B cell (primary cell): ENCODE measurements at regions not wholly inside any gene's neighbourhood (a gene's known extent, or its start where the extent isn't known, plus 50 kb on each side); places are given as distances from the start of the nearest gene placed in this dataset.

Source experiments
- ATAC-seq: fragments of 200-7000 bp; cut with Tn5 transposase; one replicate; pipeline ENCODE4 v1.10.0; 2021; ENCODE audit warnings: low read depth, mild to moderate bottlenecking, moderate number of reproducible peaks, moderate library complexity
- CTCF ChIA-PET: fragments of 350-600 bp; sonication (Branson Sonifier 250); formaldehyde crosslinking; loops from one replicate; lab custom pipeline; 2021; ENCODE audit warnings: antibody characterized with exemption, inconsistent platforms; lab: Charles Lee
- POLR2A ChIA-PET: fragments of 350-600 bp; sonication (Branson Sonifier 250); formaldehyde crosslinking; loops from one replicate; lab custom pipeline; 2021; ENCODE audit warnings: antibody characterized with exemption; lab: Charles Lee
- DNase-seq: peaks from one replicate; pipeline ENCODE4 v3.0.0; 2013
- H2AFZ ChIP-seq: 2 replicates; pipeline ENCODE4 v1.6.1; 2012; ENCODE audit warnings: mild to moderate bottlenecking, low read depth, low read length; ENCODE audit not compliant: insufficient read depth, poor library complexity, severe bottlenecking
- H3K27ac ChIP-seq, 2 donors: 1 replicate in 1 of 2; 2 replicates in 1 of 2; pipeline ENCODE4 v1.5.1; 2012 to 2013; ENCODE audit warnings: low read length in 2 of 2, mild to moderate bottlenecking in 2 of 2, moderate library complexity in 1 of 2
- H3K27me3 ChIP-seq, 4 experiments: fragments of 200-600 bp in 1 of 4; sonication (generic) in 1 of 4; replicated peaks in 1 of 4; 1 replicate in 2 of 4; 2 replicates in 2 of 4; pipeline versions ENCODE4 v1.6.1 to v1.7.0; 2013 to 2016; ENCODE audit warnings: low read length in 3 of 4, mild to moderate bottlenecking in 2 of 4, mixed read lengths in 1 of 4, moderate library complexity in 1 of 4; ENCODE audit not compliant: insufficient read depth in 4 of 4, control insufficient read depth in 3 of 4; ENCODE audit errors: control extremely low read depth in 1 of 4
- H3K36me3 ChIP-seq, 2 experiments: replicated peaks in 1 of 2; 1 replicate in 1 of 2; 2 replicates in 1 of 2; pipeline versions ENCODE4 v1.6.1 to v1.7.1; 2013; ENCODE audit warnings: low read length in 1 of 2; ENCODE audit not compliant: insufficient read depth in 2 of 2, control insufficient read depth in 1 of 2; ENCODE audit errors: control extremely low read depth in 1 of 2, extremely low read depth in 1 of 2
- H3K4me1 ChIP-seq, 2 donors: fragments of 200-600 bp in 1 of 2; sonication (generic) in 1 of 2; 1 replicate in 1 of 2; 2 replicates in 1 of 2; pipeline versions ENCODE4 v1.5.1 to v1.6.1; 2013 to 2017; ENCODE audit warnings: low read length in 2 of 2; ENCODE audit not compliant: control insufficient read depth in 2 of 2, insufficient read depth in 2 of 2
- H3K4me2 ChIP-seq: replicated peaks from 2 replicates; pipeline ENCODE3; 2012; ENCODE audit warnings: mild to moderate bottlenecking, low read depth, low read length; ENCODE audit not compliant: poor library complexity, severe bottlenecking
- H3K4me3 ChIP-seq, 5 experiments: fragments of 200-600 bp in 1 of 5; sonication (generic) in 1 of 5; 1 replicate in 3 of 5; 2 replicates in 2 of 5; pipeline versions ENCODE4 v1.5.1 to v1.7.0; 2011 to 2016; ENCODE audit warnings: low read length in 4 of 5, mild to moderate bottlenecking in 4 of 5, low read depth in 2 of 5, control low read depth in 1 of 5, moderate library complexity in 1 of 5; ENCODE audit not compliant: insufficient read depth in 1 of 5; ENCODE audit errors: control extremely low read depth in 1 of 5, extremely low read depth in 1 of 5
- H3K79me2 ChIP-seq: fragments of 200-600 bp; sonication (generic); one replicate; pipeline ENCODE4 v1.6.0; 2016; ENCODE audit warnings: low read length; ENCODE audit not compliant: control insufficient read depth, insufficient read depth
- H3K9ac ChIP-seq: fragments of 200-600 bp; sonication (generic); 2 replicates; pipeline ENCODE4 v1.6.1; 2017; ENCODE audit warnings: mild to moderate bottlenecking, low read length, moderate library complexity
- H3K9me3 ChIP-seq, 3 donors: one replicate each; pipeline versions ENCODE4 v1.6.1 to v1.7.1; 2013; ENCODE audit warnings: low read length in 2 of 3; ENCODE audit not compliant: control insufficient read depth in 2 of 3, insufficient read depth in 1 of 3; ENCODE audit errors: control extremely low read depth in 1 of 3
- H4K20me1 ChIP-seq: 2 replicates; pipeline ENCODE4 v1.6.0; 2012; ENCODE audit warnings: mild to moderate bottlenecking, low read length; ENCODE audit not compliant: insufficient read depth, control insufficient read depth, poor library complexity, severe bottlenecking
- H3K27ac Mint-ChIP-seq: one replicate; pipeline ENCODE4 v1.8.0; 2021; ENCODE audit warnings: mixed read lengths
- H3K27me3 Mint-ChIP-seq: one replicate; pipeline ENCODE4 v1.8.0; 2021; ENCODE audit warnings: mixed read lengths
- H3K4me1 Mint-ChIP-seq: one replicate; pipeline ENCODE4 v1.8.0; 2021; ENCODE audit warnings: mixed read lengths
- H3K4me3 Mint-ChIP-seq: one replicate; pipeline ENCODE4 v1.8.0; 2021; ENCODE audit warnings: mixed read lengths
- H3K9me3 Mint-ChIP-seq: one replicate; pipeline ENCODE4 v1.8.0; 2022; ENCODE audit warnings: mixed read lengths; ENCODE audit not compliant: insufficient read depth
- EZH2 ChIP-seq: IDR thresholded peaks from 2 replicates; pipeline ENCODE4 v1.6.1; 2012; ENCODE audit warnings: borderline replicate concordance, low read depth, mild to moderate bottlenecking, moderate library complexity, low read length; ENCODE audit not compliant: insufficient read depth, poor library complexity, severe bottlenecking
- WGBS: methylation state at CpG from one replicate; pipeline ENCODE4 v1.1.5; 2013; ENCODE audit warnings: missing lambda C conversion rate; ENCODE audit not compliant: insufficient coverage; 5-methylcytosine and 5-hydroxymethylcytosine counted together
- intact Hi-C: fragments of 100-400 bp; cut with micrococcal nuclease; formaldehyde crosslinking; loops from one replicate; pipeline ENCODE4 v1.10.0; 2022
- TF ChIP-seq, protein P1 (sequence below): fragments of 200-600 bp; IDR thresholded peaks from one replicate; pipeline ENCODE4 v1.8.0; 2022; ENCODE audit warnings: antibody characterized with exemption, mild to moderate bottlenecking

DNA sequence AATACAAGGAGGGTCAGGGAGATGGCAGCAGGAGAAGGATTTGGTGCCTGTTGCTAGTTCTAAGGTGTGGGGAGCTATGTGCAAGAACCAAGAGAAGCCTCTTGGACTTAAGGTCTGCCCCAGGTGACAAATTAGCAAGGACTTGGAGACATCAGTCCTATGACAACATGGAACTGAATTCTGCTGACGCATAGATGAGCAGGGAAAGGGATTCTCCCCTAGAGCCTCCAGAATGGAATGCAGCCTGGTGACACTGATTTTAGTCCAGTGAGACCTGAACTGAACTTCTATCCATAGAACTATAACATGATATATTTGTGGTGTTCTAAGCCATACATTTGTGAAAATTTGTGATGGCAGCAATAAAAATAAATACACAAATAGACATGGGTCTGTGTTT lies 215.6 kb downstream of the ESM1 start:
- H3K9ac ChIP-seq = no peak overlapping the region
- CTCF ChIA-PET = interaction anchor here (1.5 to 2.3 kb wide), 2 partner anchors 13 to 16 kb away, joined by 3 to 7 read pairs; no protein-coding TSS in a partner anchor
- H3K4me3 ChIP-seq = no peak overlapping the region
- DNase-seq = no peak
- intact Hi-C loops = no loop called here
- WGBS = 100% methylated on average over 1 of the region's 1 CpG
- H3K9me3 ChIP-seq = peaks cover 0 to 3% (median 0%) of the 10 kb centered on the region in 3 donors
- peaks cover 85% of the 10 kb centered on the region for H3K4me1 Mint-ChIP-seq
- TF ChIP-seq, protein P1, sequence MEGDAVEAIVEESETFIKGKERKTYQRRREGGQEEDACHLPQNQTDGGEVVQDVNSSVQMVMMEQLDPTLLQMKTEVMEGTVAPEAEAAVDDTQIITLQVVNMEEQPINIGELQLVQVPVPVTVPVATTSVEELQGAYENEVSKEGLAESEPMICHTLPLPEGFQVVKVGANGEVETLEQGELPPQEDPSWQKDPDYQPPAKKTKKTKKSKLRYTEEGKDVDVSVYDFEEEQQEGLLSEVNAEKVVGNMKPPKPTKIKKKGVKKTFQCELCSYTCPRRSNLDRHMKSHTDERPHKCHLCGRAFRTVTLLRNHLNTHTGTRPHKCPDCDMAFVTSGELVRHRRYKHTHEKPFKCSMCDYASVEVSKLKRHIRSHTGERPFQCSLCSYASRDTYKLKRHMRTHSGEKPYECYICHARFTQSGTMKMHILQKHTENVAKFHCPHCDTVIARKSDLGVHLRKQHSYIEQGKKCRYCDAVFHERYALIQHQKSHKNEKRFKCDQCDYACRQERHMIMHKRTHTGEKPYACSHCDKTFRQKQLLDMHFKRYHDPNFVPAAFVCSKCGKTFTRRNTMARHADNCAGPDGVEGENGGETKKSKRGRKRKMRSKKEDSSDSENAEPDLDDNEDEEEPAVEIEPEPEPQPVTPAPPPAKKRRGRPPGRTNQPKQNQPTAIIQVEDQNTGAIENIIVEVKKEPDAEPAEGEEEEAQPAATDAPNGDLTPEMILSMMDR = no peak
- no peak for TF ChIP-seq EZH2
- H3K4me2 ChIP-seq = no peak overlapping the region
- H3K27ac ChIP-seq = no peak overlapping the region
- no peaks in the 10 kb centered on the region for H3K27me3 Mint-ChIP-seq
- H3K9me3 Mint-ChIP-seq = no peaks in the 10 kb centered on the region
- no peaks in the 10 kb centered on the region for H3K36me3 ChIP-seq
- H3K27me3 ChIP-seq = no peaks in the 10 kb centered on the region
- POLR2A ChIA-PET = no interaction called here
- H4K20me1 ChIP-seq = no peaks in the 10 kb centered on the region
- no peaks in the 10 kb centered on the region for H3K79me2 ChIP-seq
- H2AFZ ChIP-seq = no peak overlapping the region
- no peak overlapping the region for H3K4me3 Mint-ChIP-seq
- no peak overlapping the region for H3K27ac Mint-ChIP-seq
- peaks cover 39 to 67% of the 10 kb centered on the region in 2 donors for H3K4me1 ChIP-seq
- ATAC-seq = no peak

DNA sequence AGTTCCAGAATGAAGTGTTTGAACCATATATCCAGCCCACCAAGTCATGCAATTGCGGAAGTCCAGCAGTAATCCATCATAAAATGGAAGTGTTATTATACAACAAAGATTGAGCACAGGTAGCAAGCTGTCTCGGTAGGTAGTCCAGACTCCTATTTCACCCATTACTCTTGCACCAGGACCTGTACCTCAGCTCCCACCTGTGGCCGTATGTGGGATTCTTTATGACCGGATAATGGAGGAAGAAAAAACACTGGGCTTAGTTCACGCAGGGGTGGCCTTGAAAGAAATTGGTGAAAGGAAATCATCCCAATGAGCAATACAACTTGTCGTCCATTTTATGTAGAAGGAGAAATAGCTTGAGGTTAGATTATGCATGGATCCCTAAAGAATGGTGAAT lies 216.3 kb downstream of the ESM1 start:
- Histone ChIP-seq H3K9me3 (peaks cover 0 to 3% (median 0%) of the 10 kb centered on the region in 3 donors), H3K4me3 (no peak overlapping the region), H3K79me2 (no peaks in the 10 kb centered on the region), H3K9ac (no peak overlapping the region), H3K27me3 (no peaks in the 10 kb centered on the region), H4K20me1 (no peaks in the 10 kb centered on the region), H2AFZ (no peak overlapping the region), H3K27ac (no peak overlapping the region), H3K4me2 (no peak overlapping the region), H3K36me3 (no peaks in the 10 kb centered on the region), H3K4me1 (peaks cover 37 to 68% of the 10 kb centered on the region in 2 donors)
- DNase-seq (no peak), ATAC-seq (no peak)
- peaks cover 85% of the 10 kb centered on the region for H3K4me1 Mint-ChIP-seq
- TF ChIP-seq EZH2 = no peak
- TF ChIP-seq, protein P1 = no peak
- intact Hi-C loops = no loop called here
- H3K27ac Mint-ChIP-seq = no peak overlapping the region
- POLR2A ChIA-PET = no interaction called here
- no peaks in the 10 kb centered on the region for H3K27me3 Mint-ChIP-seq
- H3K4me3 Mint-ChIP-seq = no peak overlapping the region
- 100% methylated on average over 3 of the region's 6 CpGs for WGBS
- CTCF ChIA-PET = interaction anchor here (1.2 to 2.3 kb wide), 5 partner anchors 10 to 252 kb away, joined by 3 to 7 read pairs (median 3); partner anchors contain the start of gene SNX18
- no peaks in the 10 kb centered on the region for H3K9me3 Mint-ChIP-seq
